ENCODE measurements at regions not wholly inside any gene's neighbourhood (a gene's known extent, or its start where the extent isn't known, plus 50 kb on each side); places are given as distances from the start of the nearest gene placed in this dataset.
A peak's percentile ranks its signal among the peaks of the same experiment; 100 is the strongest.

GRCh38 chr5:125289606-125290005 is 543.2 kb upstream of the ZNF608 start:
- no peak overlapping the region for H3K27ac ChIP-seq
- no peak for TF ChIP-seq CTCF (conservative IDR thresholded peaks at IDR 0.05)

GRCh38 chr5:125290935-125291334 is 544.5 kb upstream of the ZNF608 start:
- no peak for TF ChIP-seq CTCF (conservative IDR thresholded peaks at IDR 0.05)
- no peak overlapping the region for H3K27ac ChIP-seq

GRCh38 chr5:125291447-125291846 is 545.0 kb upstream of the ZNF608 start:
- H3K27ac ChIP-seq, result no peak overlapping the region
- TF ChIP-seq CTCF (conservative IDR thresholded peaks at IDR 0.05), result no peak

GRCh38 chr5:125293223-125293622 is 546.8 kb upstream of the ZNF608 start:
- peak overlapping the region; percentile 38; the same call in 1 of the 2 replicates for H3K27ac ChIP-seq
- TF ChIP-seq CTCF (conservative IDR thresholded peaks at IDR 0.05), result no peak

GRCh38 chr5:125293726-125294125 is 547.3 kb upstream of the ZNF608 start:
- TF ChIP-seq CTCF (conservative IDR thresholded peaks at IDR 0.05), result no peak
- peak overlapping the region; percentile 38; the same call in 1 of the 2 replicates for H3K27ac ChIP-seq

- H3K27ac ChIP-seq, result no peak overlapping the region
- TF ChIP-seq CTCF (conservative IDR thresholded peaks at IDR 0.05), result no peak
Measured at GRCh38 chr5:125294844-125295243, 548.4 kb upstream of the ZNF608 start.

GRCh38 chr5:125295405-125295872 is 549.0 kb upstream of the ZNF608 start:
- TF ChIP-seq CTCF (conservative IDR thresholded peaks at IDR 0.05), result no peak

More at GRCh38 chr5:125295405-125295872, 549.0 kb upstream of the ZNF608 start:
- H3K27ac ChIP-seq, result no peak overlapping the region

Measured in VCaP (cell line).